Transverse colon (tissue), 4 donors: ENCODE measurements at regions not wholly inside any gene's neighbourhood (a gene's known extent, or its start where the extent isn't known, plus 50 kb on each side); places are given as distances from the start of the nearest gene placed in this dataset.

Source experiments
- CTCF ChIP-seq, 5 experiments: fragments of 200-600 bp in 3 of 5; fragments of 450-650 bp in 2 of 5; sonication (generic) in 3 of 5; IDR thresholded peaks; 1 replicate in 2 of 5; 2 replicates in 3 of 5; pipeline ENCODE4 v1.5.1; 2016 to 2017; ENCODE audit warnings: antibody characterized with exemption in 5 of 5, inconsistent platforms in 3 of 5, mild to moderate bottlenecking in 2 of 5, moderate library complexity in 1 of 5
- EP300 ChIP-seq: sonication (generic); formaldehyde crosslinking; IDR thresholded peaks from one replicate; pipeline ENCODE4 v1.6.1; 2017; ENCODE audit warnings: antibody characterized with exemption, low read depth
- POLR2AphosphoS5 ChIP-seq, 3 donors: sonication (generic); formaldehyde crosslinking; IDR thresholded peaks; one replicate each; pipeline ENCODE4 v1.6.1; 2016; ENCODE audit warnings: antibody characterized with exemption in 3 of 3

GRCh38 chr13:62450759-62451158 lies 1035.1 kb upstream of the PCDH20 start:
- TF ChIP-seq CTCF (IDR thresholded peaks at IDR 0.05): no peak
- no peak for TF ChIP-seq POLR2AphosphoS5 (IDR thresholded peaks at IDR 0.05)
- no peak for TF ChIP-seq EP300
